ENCODE measurements at regions not wholly inside any gene's neighbourhood (a gene's known extent, or its start where the extent isn't known, plus 50 kb on each side); places are given as distances from the start of the nearest gene placed in this dataset.

GRCh38 chr19:31402529-31403316, 53.5 kb upstream of the TSHZ3 start:
- DNase-seq (ENCODE audit: low read depth), result no peak

- DNase-seq (ENCODE audit: low read depth), result no peak
Observed at GRCh38 chr19:31406106-31406505, 56.9 kb upstream of the TSHZ3 start.

GRCh38 chr19:31408460-31409124, 59.4 kb upstream of the TSHZ3 start:
- no peak for DNase-seq (ENCODE audit: low read depth)

- no peak for DNase-seq (ENCODE audit: low read depth)
Observed at GRCh38 chr19:31413353-31413752, 64.1 kb upstream of the TSHZ3 start.

GRCh38 chr19:31415322-31415721, 66.1 kb upstream of the TSHZ3 start:
- no peak for DNase-seq (ENCODE audit: low read depth)

GRCh38 chr19:31416548-31416947, 67.3 kb upstream of the TSHZ3 start:
- no peak for DNase-seq (ENCODE audit: low read depth)

- DNase-seq (ENCODE audit: low read depth), result no peak
Observed at GRCh38 chr19:31418055-31418454, 68.8 kb upstream of the TSHZ3 start.

- no peak for DNase-seq (ENCODE audit: low read depth)
Observed at GRCh38 chr19:31418692-31419430, 69.6 kb upstream of the TSHZ3 start.

- no peak for DNase-seq (ENCODE audit: low read depth)
Observed at GRCh38 chr19:31419871-31420445, 70.7 kb upstream of the TSHZ3 start.

GRCh38 chr19:31421082-31421481, 71.8 kb upstream of the TSHZ3 start:
- no peak for DNase-seq (ENCODE audit: low read depth)

GRCh38 chr19:31421856-31422255, 72.6 kb upstream of the TSHZ3 start:
- DNase-seq (ENCODE audit: low read depth), result no peak

- no peak for DNase-seq (ENCODE audit: low read depth)
Observed at GRCh38 chr19:31423896-31424295, 74.7 kb upstream of the TSHZ3 start.

- DNase-seq (ENCODE audit: low read depth), result no peak
Observed at GRCh38 chr19:31424861-31425620, 75.8 kb upstream of the TSHZ3 start.

GRCh38 chr19:31427857-31428256, 78.6 kb upstream of the TSHZ3 start:
- no peak for DNase-seq (ENCODE audit: low read depth)

- no peak for DNase-seq (ENCODE audit: low read depth)
Observed at GRCh38 chr19:31430381-31430780, 81.1 kb upstream of the TSHZ3 start.

GRCh38 chr19:31432201-31432810, 83.1 kb upstream of the TSHZ3 start:
- no peak for DNase-seq (ENCODE audit: low read depth)

- DNase-seq (ENCODE audit: low read depth), result no peak
Observed at GRCh38 chr19:31436121-31436776, 87.0 kb upstream of the TSHZ3 start.

GRCh38 chr19:31438401-31439269, 89.4 kb upstream of the TSHZ3 start:
- DNase-seq (ENCODE audit: low read depth), result no peak

- DNase-seq (ENCODE audit: low read depth), result no peak
Observed at GRCh38 chr19:31439270-31439573, 90.0 kb upstream of the TSHZ3 start.

- DNase-seq (ENCODE audit: low read depth), result no peak
Observed at GRCh38 chr19:31444931-31445330, 95.7 kb upstream of the TSHZ3 start.

All from activated T-cell treated with anti-CD3 and anti-CD28 coated beads for 1 hour (primary cell).